HG03103 (cell line): ENCODE measurements at regions not wholly inside any gene's neighbourhood (a gene's known extent, or its start where the extent isn't known, plus 50 kb on each side); places are given as distances from the start of the nearest gene placed in this dataset.
"Not testable (repeated sequence)": the region's sequence is repeated elsewhere in the genome, so short reads cannot be mapped to it uniquely, and the experiment has no call there.

Experiments
- ATAC-seq: cut with Tn5 transposase; IDR thresholded peaks from one replicate; pipeline ENCODE4 v1.9.1; 2021; ENCODE audit warnings: low read depth; ENCODE audit not compliant: unreplicated experiment

- no peak for ATAC-seq
Measured at GRCh38 chr5:135279328-135279727, 119.7 kb downstream of the MACROH2A1 start.

- no peak for ATAC-seq
Measured at GRCh38 chr5:135276151-135276550, 122.9 kb downstream of the MACROH2A1 start.

- ATAC-seq: no peak
Measured at GRCh38 chr5:135273212-135273611, 125.8 kb downstream of the MACROH2A1 start.

GRCh38 chr5:135272311-135272805 is 126.7 kb downstream of the MACROH2A1 start:
- no peak for ATAC-seq

- ATAC-seq: no peak
Measured at GRCh38 chr5:135271533-135272310, 127.3 kb downstream of the MACROH2A1 start.

- ATAC-seq: no peak
Measured at GRCh38 chr5:135269931-135270421, 129.1 kb downstream of the MACROH2A1 start.

GRCh38 chr5:135269199-135269598 is 129.8 kb downstream of the MACROH2A1 start:
- ATAC-seq: no peak

GRCh38 chr5:135266975-135267374 is 132.1 kb downstream of the MACROH2A1 start:
- no peak for ATAC-seq

GRCh38 chr5:135266303-135266635 is 132.8 kb downstream of the MACROH2A1 start:
- no peak for ATAC-seq

- ATAC-seq: no peak
Measured at GRCh38 chr5:135265497-135266302, 133.3 kb downstream of the MACROH2A1 start.

- no peak for ATAC-seq
Measured at GRCh38 chr5:135264451-135265440, 134.3 kb downstream of the MACROH2A1 start.

GRCh38 chr5:135263022-135263668 is 135.9 kb downstream of the MACROH2A1 start:
- ATAC-seq: no peak

- no peak for ATAC-seq
Measured at GRCh38 chr5:135262364-135262763, 136.7 kb downstream of the MACROH2A1 start.

- ATAC-seq: not testable (repeated sequence)
Measured at GRCh38 chr5:135260108-135260507, 138.9 kb downstream of the MACROH2A1 start.

- no peak for ATAC-seq
Measured at GRCh38 chr5:135255461-135256178, 143.4 kb downstream of the MACROH2A1 start.

- ATAC-seq: no peak
Measured at GRCh38 chr5:135254183-135254582, 144.8 kb downstream of the MACROH2A1 start.

- ATAC-seq: no peak
Measured at GRCh38 chr5:135253601-135254178, 145.3 kb downstream of the MACROH2A1 start.

- no peak for ATAC-seq
Measured at GRCh38 chr5:135251093-135251492, 147.9 kb downstream of the MACROH2A1 start.

GRCh38 chr5:135250671-135251070 is 148.4 kb downstream of the MACROH2A1 start:
- ATAC-seq: no peak
